Loucy (cell line): ENCODE measurements at regions not wholly inside any gene's neighbourhood (a gene's known extent, or its start where the extent isn't known, plus 50 kb on each side); places are given as distances from the start of the nearest gene placed in this dataset.

Experiments used
- H2AFZ ChIP-seq: fragments of 200-600 bp; sonication (generic); 2 replicates; pipeline ENCODE4 v1.6.0; 2016; ENCODE audit warnings: antibody characterized with exemption, mild to moderate bottlenecking, low read length, moderate library complexity
- H3F3A ChIP-seq: fragments of 200-600 bp; 2 replicates; pipeline ENCODE4 v1.6.0; 2016; ENCODE audit warnings: antibody characterized with exemption, low read depth, mild to moderate bottlenecking
- H3K27me3 ChIP-seq: fragments of 200-600 bp; sonication (generic); 2 replicates; pipeline ENCODE4 v1.6.1; 2014; ENCODE audit warnings: low read length, mild to moderate bottlenecking; ENCODE audit not compliant: insufficient read depth, poor library complexity, severe bottlenecking
- H3K36me3 ChIP-seq: fragments of 200-600 bp; sonication (generic); 2 replicates; pipeline ENCODE4 v1.6.1; 2016; ENCODE audit warnings: low read length; ENCODE audit not compliant: insufficient read depth
- H3K4me1 ChIP-seq: fragments of 200-600 bp; sonication (generic); 2 replicates; pipeline ENCODE4 v1.5.1; 2014; ENCODE audit warnings: low read length, mild to moderate bottlenecking; ENCODE audit not compliant: insufficient read depth, poor library complexity, severe bottlenecking
- H3K4me2 ChIP-seq: fragments of 200-600 bp; sonication (generic); 2 replicates; pipeline ENCODE4 v1.6.0; 2014; ENCODE audit warnings: antibody characterized with exemption, low read length, low read depth, mild to moderate bottlenecking; ENCODE audit not compliant: poor library complexity, severe bottlenecking
- H3K4me3 ChIP-seq: fragments of 200-600 bp; sonication (generic); 2 replicates; pipeline ENCODE4 v1.5.1; 2014; ENCODE audit warnings: low read length, mild to moderate bottlenecking, mixed read lengths; ENCODE audit not compliant: poor library complexity, severe bottlenecking
- H3K79me2 ChIP-seq: fragments of 200-600 bp; sonication (generic); 2 replicates; pipeline ENCODE4 v1.6.1; 2014; ENCODE audit warnings: low read length; ENCODE audit not compliant: insufficient read depth
- H3K9ac ChIP-seq: fragments of 200-600 bp; sonication (generic); 2 replicates; pipeline ENCODE4 v1.6.0; 2014; ENCODE audit warnings: mild to moderate bottlenecking, low read depth, low read length, moderate library complexity; ENCODE audit not compliant: poor library complexity, severe bottlenecking
- H3K9me2 ChIP-seq: fragments of 200-600 bp; sonication (generic); replicated peaks from 2 replicates; pipeline ENCODE4 v1.6.1; 2016; ENCODE audit warnings: low read depth, low read length, mixed read lengths
- H3K9me3 ChIP-seq: fragments of 200-600 bp; sonication (generic); 2 replicates; pipeline ENCODE4 v1.6.1; 2014; ENCODE audit warnings: mild to moderate bottlenecking, antibody characterized with exemption, low read length, low read depth; ENCODE audit not compliant: insufficient read depth
- H4K20me1 ChIP-seq: fragments of 200-600 bp; sonication (generic); 2 replicates; pipeline ENCODE4 v1.6.0; 2014; ENCODE audit warnings: antibody characterized with exemption, low read length, mild to moderate bottlenecking; ENCODE audit not compliant: insufficient read depth, poor library complexity, severe bottlenecking
- EZH2phosphoT487 ChIP-seq: fragments of 200-600 bp; IDR thresholded peaks from 2 replicates; pipeline ENCODE4 v1.6.1; 2018; ENCODE audit warnings: antibody characterized with exemption, mild to moderate bottlenecking, moderate library complexity, borderline replicate concordance
- TF ChIP-seq, protein P1 (sequence below): fragments of 200-600 bp; sonication (generic); conservative IDR thresholded peaks from 2 replicates; pipeline ENCODE4 v1.5.1; 2014; ENCODE audit warnings: mild to moderate bottlenecking, antibody characterized with exemption, low read length

- Histone ChIP-seq H3F3A (no peaks in the 10 kb centered on the region), H3K27me3 (no peaks in the 10 kb centered on the region), H3K79me2 (no peaks in the 10 kb centered on the region), H4K20me1 (no peaks in the 10 kb centered on the region), H3K9me2 (no peaks in the 10 kb centered on the region), H3K36me3 (no peaks in the 10 kb centered on the region), H3K9me3 (no peaks in the 10 kb centered on the region), H3K9ac (no peak overlapping the region), H2AFZ (no peak overlapping the region), H3K4me1 (no peaks in the 10 kb centered on the region), H3K4me3 (no peak overlapping the region), H3K4me2 (no peak overlapping the region)
- TF ChIP-seq EZH2phosphoT487 = no peak
- TF ChIP-seq, protein P1, sequence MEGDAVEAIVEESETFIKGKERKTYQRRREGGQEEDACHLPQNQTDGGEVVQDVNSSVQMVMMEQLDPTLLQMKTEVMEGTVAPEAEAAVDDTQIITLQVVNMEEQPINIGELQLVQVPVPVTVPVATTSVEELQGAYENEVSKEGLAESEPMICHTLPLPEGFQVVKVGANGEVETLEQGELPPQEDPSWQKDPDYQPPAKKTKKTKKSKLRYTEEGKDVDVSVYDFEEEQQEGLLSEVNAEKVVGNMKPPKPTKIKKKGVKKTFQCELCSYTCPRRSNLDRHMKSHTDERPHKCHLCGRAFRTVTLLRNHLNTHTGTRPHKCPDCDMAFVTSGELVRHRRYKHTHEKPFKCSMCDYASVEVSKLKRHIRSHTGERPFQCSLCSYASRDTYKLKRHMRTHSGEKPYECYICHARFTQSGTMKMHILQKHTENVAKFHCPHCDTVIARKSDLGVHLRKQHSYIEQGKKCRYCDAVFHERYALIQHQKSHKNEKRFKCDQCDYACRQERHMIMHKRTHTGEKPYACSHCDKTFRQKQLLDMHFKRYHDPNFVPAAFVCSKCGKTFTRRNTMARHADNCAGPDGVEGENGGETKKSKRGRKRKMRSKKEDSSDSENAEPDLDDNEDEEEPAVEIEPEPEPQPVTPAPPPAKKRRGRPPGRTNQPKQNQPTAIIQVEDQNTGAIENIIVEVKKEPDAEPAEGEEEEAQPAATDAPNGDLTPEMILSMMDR = no peak
Measured at GRCh38 chr6:143608906-143609305, 68.9 kb upstream of the PHACTR2 start.

DNA sequence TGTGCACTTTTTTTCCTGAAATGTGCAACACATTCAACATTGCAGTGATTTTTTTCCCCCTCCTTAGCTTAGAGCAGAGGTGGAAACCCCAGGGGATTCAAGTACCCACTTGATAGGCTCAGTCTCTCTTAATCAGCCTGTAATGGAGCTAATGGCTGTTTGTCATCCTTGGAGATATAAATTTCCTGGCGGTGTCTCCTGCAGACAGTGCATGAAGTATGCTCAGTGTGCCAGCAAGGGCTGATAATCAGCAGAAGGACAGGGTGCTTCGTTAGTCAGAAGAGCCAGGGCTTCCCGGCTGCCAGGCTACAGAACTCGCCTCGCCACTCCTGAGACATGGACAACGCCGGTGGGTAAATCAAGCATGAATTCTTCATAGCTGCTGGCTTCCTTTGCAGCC, 69.8 kb upstream of the PHACTR2 start:
- H3K27me3 ChIP-seq = no peaks in the 10 kb centered on the region
- no peaks in the 10 kb centered on the region for H3K36me3 ChIP-seq
- H3K9ac ChIP-seq = no peak overlapping the region
- H4K20me1 ChIP-seq = no peaks in the 10 kb centered on the region
- no peaks in the 10 kb centered on the region for H3K79me2 ChIP-seq
- no peak overlapping the region for H3K4me3 ChIP-seq
- TF ChIP-seq, protein P1 = no peak
- TF ChIP-seq EZH2phosphoT487 = no peak
- no peaks in the 10 kb centered on the region for H3K9me2 ChIP-seq
- no peaks in the 10 kb centered on the region for H3K4me1 ChIP-seq
- H2AFZ ChIP-seq = no peak overlapping the region
- H3K9me3 ChIP-seq = no peaks in the 10 kb centered on the region
- H3F3A ChIP-seq = no peaks in the 10 kb centered on the region
- H3K4me2 ChIP-seq = no peak overlapping the region

DNA sequence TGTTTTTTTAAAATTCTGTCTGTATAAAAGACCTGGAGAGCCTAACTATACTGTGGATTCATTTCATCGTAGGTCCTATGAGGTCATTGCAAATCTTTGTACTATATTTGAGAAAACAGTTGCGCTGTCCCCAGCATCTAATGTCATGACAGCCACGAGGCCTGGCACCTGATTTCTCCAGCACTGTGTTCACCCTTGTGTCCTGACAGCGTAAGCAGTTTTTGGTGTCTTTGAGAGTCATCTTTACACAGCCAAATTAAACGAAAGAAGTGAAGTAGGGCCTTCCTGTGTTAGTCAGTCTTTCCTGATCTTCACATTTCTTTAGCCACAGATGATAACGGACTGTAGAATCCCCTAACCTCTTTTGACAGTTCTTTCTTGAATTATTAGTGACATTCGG, 70.6 kb upstream of the PHACTR2 start:
- H3K4me2 ChIP-seq = no peak overlapping the region
- no peaks in the 10 kb centered on the region for H3K9me3 ChIP-seq
- no peaks in the 10 kb centered on the region for H3K4me1 ChIP-seq
- no peaks in the 10 kb centered on the region for H3K36me3 ChIP-seq
- no peak overlapping the region for H2AFZ ChIP-seq
- no peak for TF ChIP-seq EZH2phosphoT487
- TF ChIP-seq, protein P1 = no peak
- no peaks in the 10 kb centered on the region for H3K9me2 ChIP-seq
- no peak overlapping the region for H3K4me3 ChIP-seq
- no peaks in the 10 kb centered on the region for H3K27me3 ChIP-seq
- H4K20me1 ChIP-seq = no peaks in the 10 kb centered on the region
- H3K9ac ChIP-seq = no peak overlapping the region
- H3K79me2 ChIP-seq = no peaks in the 10 kb centered on the region
- H3F3A ChIP-seq = no peaks in the 10 kb centered on the region
